GM12878 (cell line): ENCODE measurements at regions not wholly inside any gene's neighbourhood (a gene's known extent, or its start where the extent isn't known, plus 50 kb on each side); places are given as distances from the start of the nearest gene placed in this dataset.

Experiments used
- ATAC-seq: fragments of 200-7000 bp; cut with Tn5 transposase; 3 replicates; pipeline ENCODE4 v1.9.1; 2020; ENCODE audit warnings: mild to moderate bottlenecking, moderate library complexity
- BruUV-seq: library from RNA; stranded (reverse); fragments of 400-500 nt; replicated peaks from 2 replicates; lab custom pipeline; 2021; lab: Mats Ljungman, UMichigan
- CTCF ChIA-PET: fragments of 300-600 bp; sonication (Branson Sonifier 250); formaldehyde crosslinking; extraction: SDS; loops from one replicate; lab custom pipeline; 2021; ENCODE audit warnings: inconsistent platforms; lab: Yijun Ruan, JAX
- POLR2A ChIA-PET: fragments of 350-600 bp; formaldehyde crosslinking; extraction: SDS; loops from one replicate; lab custom pipeline; 2021; ENCODE audit warnings: inconsistent platforms; lab: Charles Lee
- RAD21 ChIA-PET: fragments of 300-600 bp; sonication (Branson Sonifier 250); formaldehyde crosslinking; loops from one replicate; lab custom pipeline; 2023; ENCODE audit warnings: antibody characterized with exemption; ENCODE audit not compliant: unreplicated experiment; lab: Charles Lee
- SMC1A ChIA-PET: fragments of 300-600 bp; sonication (Branson Sonifier 250); formaldehyde crosslinking; loops from one replicate; lab custom pipeline; 2023; ENCODE audit not compliant: unreplicated experiment, uncharacterized antibody; lab: Charles Lee
- DNase-seq: peaks from one replicate; pipeline ENCODE4 v3.0.0-alpha.2; 2011; ENCODE audit warnings: low read depth, low spot score
- FAIRE-seq: peaks from 3 replicates; lab custom pipeline; 2011; peaks lifted over from hg19 to GRCh38; lab: Jason Lieb, UNC
- H2AFZ ChIP-seq: 2 replicates; pipeline ENCODE4 v1.6.0; 2011; ENCODE audit warnings: low read depth, low read length, control low read depth; ENCODE audit not compliant: control insufficient read depth
- H3K27ac ChIP-seq: 2 replicates; pipeline ENCODE4 v1.5.1; 2011; ENCODE audit warnings: control low read depth; ENCODE audit not compliant: control insufficient read depth, insufficient read depth
- H3K27me3 ChIP-seq, 2 experiments: replicated peaks in 1 of 2; 2 replicates each; pipeline versions ENCODE4 v1.6.0 to v1.6.1; 2011; ENCODE audit warnings: low read length in 1 of 2; ENCODE audit not compliant: control insufficient read depth in 2 of 2, insufficient read depth in 2 of 2
- H3K36me3 ChIP-seq, 2 experiments: 2 replicates each; pipeline ENCODE4 v1.5.1; 2011; ENCODE audit warnings: low read length in 1 of 2; ENCODE audit not compliant: control insufficient read depth in 2 of 2, insufficient read depth in 2 of 2
- H3K4me1 ChIP-seq: 2 replicates; pipeline ENCODE4 v1.6.1; 2011; ENCODE audit warnings: mild to moderate bottlenecking, low read length, moderate library complexity, mixed read lengths; ENCODE audit not compliant: control insufficient read depth, insufficient read depth
- H3K4me2 ChIP-seq: 2 replicates; pipeline ENCODE4 v1.6.0; 2011; ENCODE audit warnings: control low read depth; ENCODE audit not compliant: control insufficient read depth, insufficient read depth
- H3K4me3 ChIP-seq: fragments of 200-600 bp; sonication (generic); 2 replicates; pipeline ENCODE4 v1.5.1; 2016
- H3K79me2 ChIP-seq: 2 replicates; pipeline ENCODE4 v1.6.0; 2011; ENCODE audit warnings: low read length; ENCODE audit not compliant: control insufficient read depth, insufficient read depth
- H3K9ac ChIP-seq: 2 replicates; pipeline ENCODE4 v1.8.0; 2011; ENCODE audit warnings: low read length, control low read depth, mixed read lengths; ENCODE audit not compliant: control insufficient read depth, insufficient read depth
- H3K9me3 ChIP-seq: replicated peaks from 3 replicates; pipeline ENCODE4 v1.5.1; 2011; ENCODE audit warnings: mild to moderate bottlenecking, low read length; ENCODE audit not compliant: control insufficient read depth, insufficient read depth
- H4K20me1 ChIP-seq: 2 replicates; pipeline ENCODE4 v1.6.0; 2011; ENCODE audit not compliant: control insufficient read depth, insufficient read depth
- BRCA1 ChIP-seq: IDR thresholded peaks from 2 replicates; pipeline ENCODE4 v1.6.1; 2011; ENCODE audit warnings: low read depth, low read length, improper control_type of control experiment
- HCFC1 ChIP-seq: fragments of 150-350 bp; IDR thresholded peaks from 2 replicates; pipeline ENCODE4 v1.6.1; 2014; ENCODE audit warnings: low read length
- TCF7 ChIP-seq: IDR thresholded peaks from 2 replicates; pipeline ENCODE4 v1.6.1; 2014; ENCODE audit warnings: antibody characterized with exemption, borderline replicate concordance
- YY1 ChIP-seq: IDR thresholded peaks from 2 replicates; pipeline ENCODE4 v1.6.1; 2011; ENCODE audit warnings: low read depth, mild to moderate bottlenecking, low read length
- WGBS: methylation state at CpG from one replicate; pipeline ENCODE4 v1.1.6; 2016; ENCODE audit warnings: low lambda C conversion rate; ENCODE audit not compliant: insufficient replicate concordance, insufficient coverage; ENCODE audit errors: missing lambda C conversion rate; 5-methylcytosine and 5-hydroxymethylcytosine counted together
- in situ Hi-C: fragments of 300-500 bp; cut with MboI; formaldehyde crosslinking; loops from 9 replicates; pipeline ENCODE4 v1.14.3; 2018; ENCODE audit warnings: mixed read lengths
- intact Hi-C: fragments of 100-400 bp; cut with micrococcal nuclease; formaldehyde crosslinking; loops from one replicate; pipeline ENCODE4 v1.14.2; 2022; ENCODE audit not compliant: unreplicated experiment
- TF ChIP-seq, protein P1 (sequence below): fragments of 150-350 bp; IDR thresholded peaks from 2 replicates; pipeline ENCODE4 v1.6.1; 2016; ENCODE audit warnings: low read depth, low read length
- TF ChIP-seq, protein P2 (sequence below): fragments of 450-650 bp; formaldehyde crosslinking; IDR thresholded peaks from 2 replicates; pipeline ENCODE4 v1.5.0; 2022; ENCODE audit warnings: mild to moderate bottlenecking, missing genetic modification characterization

DNA sequence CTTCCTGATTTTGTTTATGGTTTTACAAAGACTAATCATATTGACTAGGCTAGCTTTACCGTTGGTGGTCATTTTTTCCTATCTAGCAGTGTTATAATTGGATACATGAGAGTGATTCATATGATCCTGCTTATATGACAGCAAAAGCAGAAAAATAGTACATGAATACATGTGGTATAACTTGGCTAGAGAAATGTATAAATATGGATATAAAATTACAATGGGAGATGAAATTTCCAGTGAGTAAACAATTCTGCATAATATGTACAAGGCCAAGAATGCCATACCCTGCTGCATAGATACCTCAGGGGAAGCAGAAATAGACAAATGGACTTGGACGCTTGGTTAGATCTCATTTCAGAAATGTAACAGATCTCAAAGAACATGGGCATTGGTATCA, 103.1 kb downstream of the DTWD1 start:
- H3K36me3 ChIP-seq, result no peaks in the 10 kb centered on the region
- H3K4me3 ChIP-seq, result no peak overlapping the region
- ATAC-seq (no peak), FAIRE-seq (no peak), DNase-seq (no peak)
- H3K9me3 ChIP-seq, result no peaks in the 10 kb centered on the region; the same call in 2 of the 3 replicates
- TF ChIP-seq TCF7 (no peak), YY1 (no peak), HCFC1 (no peak), BRCA1 (no peak)
- TF ChIP-seq, protein P1, sequence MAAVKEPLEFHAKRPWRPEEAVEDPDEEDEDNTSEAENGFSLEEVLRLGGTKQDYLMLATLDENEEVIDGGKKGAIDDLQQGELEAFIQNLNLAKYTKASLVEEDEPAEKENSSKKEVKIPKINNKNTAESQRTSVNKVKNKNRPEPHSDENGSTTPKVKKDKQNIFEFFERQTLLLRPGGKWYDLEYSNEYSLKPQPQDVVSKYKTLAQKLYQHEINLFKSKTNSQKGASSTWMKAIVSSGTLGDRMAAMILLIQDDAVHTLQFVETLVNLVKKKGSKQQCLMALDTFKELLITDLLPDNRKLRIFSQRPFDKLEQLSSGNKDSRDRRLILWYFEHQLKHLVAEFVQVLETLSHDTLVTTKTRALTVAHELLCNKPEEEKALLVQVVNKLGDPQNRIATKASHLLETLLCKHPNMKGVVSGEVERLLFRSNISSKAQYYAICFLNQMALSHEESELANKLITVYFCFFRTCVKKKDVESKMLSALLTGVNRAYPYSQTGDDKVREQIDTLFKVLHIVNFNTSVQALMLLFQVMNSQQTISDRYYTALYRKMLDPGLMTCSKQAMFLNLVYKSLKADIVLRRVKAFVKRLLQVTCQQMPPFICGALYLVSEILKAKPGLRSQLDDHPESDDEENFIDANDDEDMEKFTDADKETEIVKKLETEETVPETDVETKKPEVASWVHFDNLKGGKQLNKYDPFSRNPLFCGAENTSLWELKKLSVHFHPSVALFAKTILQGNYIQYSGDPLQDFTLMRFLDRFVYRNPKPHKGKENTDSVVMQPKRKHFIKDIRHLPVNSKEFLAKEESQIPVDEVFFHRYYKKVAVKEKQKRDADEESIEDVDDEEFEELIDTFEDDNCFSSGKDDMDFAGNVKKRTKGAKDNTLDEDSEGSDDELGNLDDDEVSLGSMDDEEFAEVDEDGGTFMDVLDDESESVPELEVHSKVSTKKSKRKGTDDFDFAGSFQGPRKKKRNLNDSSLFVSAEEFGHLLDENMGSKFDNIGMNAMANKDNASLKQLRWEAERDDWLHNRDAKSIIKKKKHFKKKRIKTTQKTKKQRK, result no peak
- TF ChIP-seq, protein P2, sequence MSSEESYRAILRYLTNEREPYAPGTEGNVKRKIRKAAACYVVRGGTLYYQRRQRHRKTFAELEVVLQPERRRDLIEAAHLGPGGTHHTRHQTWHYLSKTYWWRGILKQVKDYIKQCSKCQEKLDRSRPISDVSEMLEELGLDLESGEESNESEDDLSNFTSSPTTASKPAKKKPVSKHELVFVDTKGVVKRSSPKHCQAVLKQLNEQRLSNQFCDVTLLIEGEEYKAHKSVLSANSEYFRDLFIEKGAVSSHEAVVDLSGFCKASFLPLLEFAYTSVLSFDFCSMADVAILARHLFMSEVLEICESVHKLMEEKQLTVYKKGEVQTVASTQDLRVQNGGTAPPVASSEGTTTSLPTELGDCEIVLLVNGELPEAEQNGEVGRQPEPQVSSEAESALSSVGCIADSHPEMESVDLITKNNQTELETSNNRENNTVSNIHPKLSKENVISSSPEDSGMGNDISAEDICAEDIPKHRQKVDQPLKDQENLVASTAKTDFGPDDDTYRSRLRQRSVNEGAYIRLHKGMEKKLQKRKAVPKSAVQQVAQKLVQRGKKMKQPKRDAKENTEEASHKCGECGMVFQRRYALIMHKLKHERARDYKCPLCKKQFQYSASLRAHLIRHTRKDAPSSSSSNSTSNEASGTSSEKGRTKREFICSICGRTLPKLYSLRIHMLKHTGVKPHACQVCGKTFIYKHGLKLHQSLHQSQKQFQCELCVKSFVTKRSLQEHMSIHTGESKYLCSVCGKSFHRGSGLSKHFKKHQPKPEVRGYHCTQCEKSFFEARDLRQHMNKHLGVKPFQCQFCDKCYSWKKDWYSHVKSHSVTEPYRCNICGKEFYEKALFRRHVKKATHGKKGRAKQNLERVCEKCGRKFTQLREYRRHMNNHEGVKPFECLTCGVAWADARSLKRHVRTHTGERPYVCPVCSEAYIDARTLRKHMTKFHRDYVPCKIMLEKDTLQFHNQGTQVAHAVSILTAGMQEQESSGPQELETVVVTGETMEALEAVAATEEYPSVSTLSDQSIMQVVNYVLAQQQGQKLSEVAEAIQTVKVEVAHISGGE (CRISPR knock-in tag), result no peak
- POLR2A ChIA-PET, result no interaction called here
- H3K79me2 ChIP-seq, result no peaks in the 10 kb centered on the region
- no peak overlapping the region for H2AFZ ChIP-seq
- H3K27me3 ChIP-seq, result no peaks in the 10 kb centered on the region
- SMC1A ChIA-PET, result no interaction called here
- CTCF ChIA-PET, result no interaction called here
- intact Hi-C loops, result no loop called here
- no peak overlapping the region for H3K9ac ChIP-seq
- H3K4me1 ChIP-seq, result no peaks in the 10 kb centered on the region
- in situ Hi-C loops, result no loop called here
- RAD21 ChIA-PET, result interaction anchor here (0.7 kb wide), 1 partner anchor 42 kb away, joined by 3 read pairs; no protein-coding TSS in a partner anchor
- no TSS peak for BruUV-seq
- no peak overlapping the region for H3K27ac ChIP-seq
- no peaks in the 10 kb centered on the region for H4K20me1 ChIP-seq
- WGBS, result 54% methylated on average over 2 of the region's 2 CpGs
- H3K4me2 ChIP-seq, result no peak overlapping the region
